GM12878 (cell line): ENCODE measurements at regions not wholly inside any gene's neighbourhood (a gene's known extent, or its start where the extent isn't known, plus 50 kb on each side); places are given as distances from the start of the nearest gene placed in this dataset.

Experiments used
- ATAC-seq: fragments of 200-7000 bp; cut with Tn5 transposase; 3 replicates; pipeline ENCODE4 v1.9.1; 2020; ENCODE audit warnings: mild to moderate bottlenecking, moderate library complexity
- BruUV-seq: library from RNA; stranded (reverse); fragments of 400-500 nt; replicated peaks from 2 replicates; lab custom pipeline; 2021; lab: Mats Ljungman, UMichigan
- CTCF ChIA-PET: fragments of 300-600 bp; sonication (Branson Sonifier 250); formaldehyde crosslinking; extraction: SDS; loops from one replicate; lab custom pipeline; 2021; ENCODE audit warnings: inconsistent platforms; lab: Yijun Ruan, JAX
- POLR2A ChIA-PET: fragments of 350-600 bp; formaldehyde crosslinking; extraction: SDS; loops from one replicate; lab custom pipeline; 2021; ENCODE audit warnings: inconsistent platforms; lab: Charles Lee
- RAD21 ChIA-PET: fragments of 300-600 bp; sonication (Branson Sonifier 250); formaldehyde crosslinking; loops from one replicate; lab custom pipeline; 2023; ENCODE audit warnings: antibody characterized with exemption; ENCODE audit not compliant: unreplicated experiment; lab: Charles Lee
- SMC1A ChIA-PET: fragments of 300-600 bp; sonication (Branson Sonifier 250); formaldehyde crosslinking; loops from one replicate; lab custom pipeline; 2023; ENCODE audit not compliant: unreplicated experiment, uncharacterized antibody; lab: Charles Lee
- DNase-seq: peaks from one replicate; pipeline ENCODE4 v3.0.0-alpha.2; 2011; ENCODE audit warnings: low read depth, low spot score
- FAIRE-seq: peaks from 3 replicates; lab custom pipeline; 2011; peaks lifted over from hg19 to GRCh38; lab: Jason Lieb, UNC
- H2AFZ ChIP-seq: 2 replicates; pipeline ENCODE4 v1.6.0; 2011; ENCODE audit warnings: low read depth, low read length, control low read depth; ENCODE audit not compliant: control insufficient read depth
- H3K27ac ChIP-seq: 2 replicates; pipeline ENCODE4 v1.5.1; 2011; ENCODE audit warnings: control low read depth; ENCODE audit not compliant: control insufficient read depth, insufficient read depth
- H3K27me3 ChIP-seq, 2 experiments: replicated peaks in 1 of 2; 2 replicates each; pipeline versions ENCODE4 v1.6.0 to v1.6.1; 2011; ENCODE audit warnings: low read length in 1 of 2; ENCODE audit not compliant: control insufficient read depth in 2 of 2, insufficient read depth in 2 of 2
- H3K36me3 ChIP-seq, 2 experiments: 2 replicates each; pipeline ENCODE4 v1.5.1; 2011; ENCODE audit warnings: low read length in 1 of 2; ENCODE audit not compliant: control insufficient read depth in 2 of 2, insufficient read depth in 2 of 2
- H3K4me1 ChIP-seq: 2 replicates; pipeline ENCODE4 v1.6.1; 2011; ENCODE audit warnings: mild to moderate bottlenecking, low read length, moderate library complexity, mixed read lengths; ENCODE audit not compliant: control insufficient read depth, insufficient read depth
- H3K4me2 ChIP-seq: 2 replicates; pipeline ENCODE4 v1.6.0; 2011; ENCODE audit warnings: control low read depth; ENCODE audit not compliant: control insufficient read depth, insufficient read depth
- H3K4me3 ChIP-seq: fragments of 200-600 bp; sonication (generic); 2 replicates; pipeline ENCODE4 v1.5.1; 2016
- H3K79me2 ChIP-seq: 2 replicates; pipeline ENCODE4 v1.6.0; 2011; ENCODE audit warnings: low read length; ENCODE audit not compliant: control insufficient read depth, insufficient read depth
- H3K9ac ChIP-seq: 2 replicates; pipeline ENCODE4 v1.8.0; 2011; ENCODE audit warnings: low read length, control low read depth, mixed read lengths; ENCODE audit not compliant: control insufficient read depth, insufficient read depth
- H3K9me3 ChIP-seq: replicated peaks from 3 replicates; pipeline ENCODE4 v1.5.1; 2011; ENCODE audit warnings: mild to moderate bottlenecking, low read length; ENCODE audit not compliant: control insufficient read depth, insufficient read depth
- H4K20me1 ChIP-seq: 2 replicates; pipeline ENCODE4 v1.6.0; 2011; ENCODE audit not compliant: control insufficient read depth, insufficient read depth
- BHLHE40 ChIP-seq, 2 experiments: fragments of 450-650 bp in 1 of 2; IDR thresholded peaks; 2 replicates each; pipeline ENCODE4 v1.6.1; 2011 to 2017; ENCODE audit warnings: low read depth in 2 of 2, borderline replicate concordance in 1 of 2, improper control_type of control experiment in 1 of 2, low read length in 1 of 2, mild to moderate bottlenecking in 1 of 2
- BRCA1 ChIP-seq: IDR thresholded peaks from 2 replicates; pipeline ENCODE4 v1.6.1; 2011; ENCODE audit warnings: low read depth, low read length, improper control_type of control experiment
- CHD2 ChIP-seq: IDR thresholded peaks from 2 replicates; pipeline ENCODE4 v1.6.1; 2011; ENCODE audit warnings: low read depth, low read length, improper control_type of control experiment, borderline replicate concordance
- EGR1 ChIP-seq, 2 experiments: IDR thresholded peaks; 1 replicate in 1 of 2; 2 replicates in 1 of 2; pipeline ENCODE4 v1.6.1; 2011 to 2012; ENCODE audit warnings: low read depth in 2 of 2, low read length in 2 of 2, borderline replicate concordance in 1 of 2, mild to moderate bottlenecking in 1 of 2, moderate library complexity in 1 of 2
- HDAC2 ChIP-seq: fragments of 200-600 bp; sonication (generic); IDR thresholded peaks from 2 replicates; pipeline ENCODE4 v1.6.1; 2017
- HSF1 ChIP-seq: fragments of 150-350 bp; IDR thresholded peaks from 2 replicates; pipeline ENCODE4 v1.6.1; 2014; ENCODE audit warnings: mild to moderate bottlenecking, low read depth, low read length
- POLR2AphosphoS2 ChIP-seq: IDR thresholded peaks from 2 replicates; pipeline ENCODE4 v1.6.1; 2011; ENCODE audit warnings: low read depth, mild to moderate bottlenecking, low read length, improper control_type of control experiment, moderate library complexity
- RAD51 ChIP-seq: fragments of 450-650 bp; IDR thresholded peaks from 2 replicates; pipeline ENCODE4 v1.6.1; 2016; ENCODE audit warnings: moderate library complexity, mild to moderate bottlenecking, inconsistent platforms
- SIX5 ChIP-seq: IDR thresholded peaks from 2 replicates; pipeline ENCODE4 v1.6.1; 2011; ENCODE audit warnings: mild to moderate bottlenecking, low read depth, low read length, moderate library complexity; ENCODE audit not compliant: severe bottlenecking
- SRF ChIP-seq, 2 experiments: IDR thresholded peaks; 2 replicates each; pipeline ENCODE4 v1.6.1; 2011; ENCODE audit warnings: low read depth in 2 of 2, low read length in 2 of 2, mild to moderate bottlenecking in 1 of 2, moderate library complexity in 1 of 2
- ZBTB40 ChIP-seq: fragments of 450-650 bp; IDR thresholded peaks from 2 replicates; pipeline ENCODE4 v1.6.1; 2016; ENCODE audit warnings: mild to moderate bottlenecking, moderate library complexity, borderline replicate concordance
- ZZZ3 ChIP-seq: IDR thresholded peaks from 2 replicates; pipeline ENCODE4 v1.6.1; 2011; ENCODE audit warnings: low read depth; ENCODE audit not compliant: control insufficient read depth, insufficient read length
- WGBS: methylation state at CpG from one replicate; pipeline ENCODE4 v1.1.6; 2016; ENCODE audit warnings: low lambda C conversion rate; ENCODE audit not compliant: insufficient replicate concordance, insufficient coverage; ENCODE audit errors: missing lambda C conversion rate; 5-methylcytosine and 5-hydroxymethylcytosine counted together
- in situ Hi-C: fragments of 300-500 bp; cut with MboI; formaldehyde crosslinking; loops from 9 replicates; pipeline ENCODE4 v1.14.3; 2018; ENCODE audit warnings: mixed read lengths
- intact Hi-C: fragments of 100-400 bp; cut with micrococcal nuclease; formaldehyde crosslinking; loops from one replicate; pipeline ENCODE4 v1.14.2; 2022; ENCODE audit not compliant: unreplicated experiment

GRCh38 chr2:16522031-16522831 lies 143.4 kb downstream of the CYRIA start (continued):
- TF ChIP-seq HSF1 = no peak

- DNase-seq (no peak), ATAC-seq (no peak), FAIRE-seq (no peak)
- Histone ChIP-seq H3K36me3 (no peaks in the 10 kb centered on the region), H3K4me2 (no peak overlapping the region), H3K79me2 (no peaks in the 10 kb centered on the region), H3K27ac (no peak overlapping the region), H3K9me3 (no peaks in the 10 kb centered on the region), H3K4me1 (no peaks in the 10 kb centered on the region), H4K20me1 (no peaks in the 10 kb centered on the region; the same call in 1 of the 2 replicates), H2AFZ (no peak overlapping the region), H3K4me3 (no peak overlapping the region), H3K27me3 (no peaks in the 10 kb centered on the region; a peak in 1 of 4 replicates), H3K9ac (no peak overlapping the region)
- ChIA-PET CTCF (interaction anchor here (1.0 kb wide), 1 partner anchor 236 kb away, joined by 4 read pairs; no protein-coding TSS in a partner anchor), POLR2A (no interaction called here), RAD21 (no interaction called here), SMC1A (interaction anchor here (0.7 kb wide), 1 partner anchor 11 kb away, joined by 3 read pairs; no protein-coding TSS in a partner anchor)
- intact Hi-C loops = no loop called here
- no TSS peak for BruUV-seq
- 0% methylated on average over 1 of the region's 1 CpG for WGBS
- in situ Hi-C loops = no loop called here
- TF ChIP-seq EGR1 (IDR thresholded peaks at IDR 0.05; ENCODE audit: borderline replicate concordance in 1 of 2, low read depth in 2 of 2, low read length in 2 of 2) (no peak), ZZZ3 (no peak), POLR2AphosphoS2 (no peak), CHD2 (no peak), BHLHE40 (IDR thresholded peaks at IDR 0.05; ENCODE audit: borderline replicate concordance in 1 of 2, low read depth in 2 of 2, low read length in 1 of 2) (no peak), RAD51 (no peak), SIX5 (no peak), HDAC2 (no peak), SRF (IDR thresholded peaks at IDR 0.05; ENCODE audit: low read depth in 2 of 2, low read length in 2 of 2) (no peak), ZBTB40 (no peak), BRCA1 (no peak)
These were observed 144.7 kb downstream of the CYRIA start for GRCh38 chr2:16520891-16521290.
